HG03196 (cell line): ENCODE measurements at regions not wholly inside any gene's neighbourhood (a gene's known extent, or its start where the extent isn't known, plus 50 kb on each side); places are given as distances from the start of the nearest gene placed in this dataset.
"Not testable (repeated sequence)": the region's sequence is repeated elsewhere in the genome, so short reads cannot be mapped to it uniquely, and the experiment has no call there.

Experiments used
- ATAC-seq: cut with Tn5 transposase; IDR thresholded peaks from one replicate; pipeline ENCODE4 v1.9.1; 2021; ENCODE audit not compliant: unreplicated experiment

DNA sequence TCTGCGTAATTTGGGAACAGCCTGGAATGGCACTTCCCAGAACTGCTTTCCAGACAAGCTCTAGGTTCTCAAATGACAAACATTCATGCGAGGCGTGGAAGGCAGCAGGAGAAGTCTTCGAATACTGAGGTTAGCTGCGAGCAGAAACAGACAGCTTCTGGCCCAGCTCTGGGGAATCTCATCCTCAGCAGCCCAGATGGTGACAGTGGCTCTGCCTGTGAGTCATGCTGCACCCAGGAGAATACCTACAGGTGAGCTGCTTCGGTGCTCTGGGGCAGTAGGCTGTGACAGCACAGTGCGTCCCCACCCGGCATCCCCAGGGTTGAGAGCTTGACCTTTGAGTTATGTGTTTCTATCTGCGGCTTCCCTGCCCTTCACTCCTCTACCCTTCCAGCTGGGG, 258.6 kb downstream of the KLF13 start:
- ATAC-seq: no peak

DNA sequence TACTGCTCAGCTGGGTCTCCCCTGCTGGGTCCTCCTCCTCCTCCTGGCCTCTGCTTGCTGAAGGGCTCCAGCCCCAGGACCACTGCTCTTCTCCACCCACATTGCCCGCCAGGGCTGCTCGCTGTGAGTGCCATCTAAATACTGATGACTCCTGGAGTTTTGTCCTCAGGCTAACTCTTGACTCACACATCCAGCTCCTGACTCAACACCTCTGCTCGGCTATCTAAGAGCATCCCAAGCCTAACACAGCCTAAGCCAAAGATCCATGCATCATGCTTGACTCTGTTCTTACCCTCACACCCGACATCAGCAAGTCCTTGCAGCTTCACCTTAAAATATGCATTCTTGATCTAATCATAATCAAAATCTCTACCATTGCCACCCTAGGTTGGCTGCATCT, 260.2 kb downstream of the KLF13 start:
- ATAC-seq: no peak

DNA sequence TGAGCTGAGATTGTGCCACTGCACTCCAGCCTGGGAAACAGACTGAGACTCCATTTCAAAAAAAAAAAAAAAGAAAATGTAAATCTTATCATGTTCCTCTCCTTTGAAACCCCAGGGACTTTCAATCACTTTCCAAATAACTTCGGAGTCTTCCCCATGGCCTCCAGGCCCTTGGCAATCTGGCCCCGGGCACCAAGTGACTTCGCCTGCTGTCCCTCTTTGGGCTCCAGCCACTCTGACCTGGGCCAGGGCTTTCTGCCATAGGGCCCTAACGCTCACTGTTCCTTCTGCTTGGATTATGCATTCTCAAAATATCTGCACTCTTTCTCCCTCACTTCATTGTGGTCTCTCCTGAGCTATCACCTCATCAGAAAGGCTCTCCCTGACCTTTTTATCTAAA, 260.9 kb downstream of the KLF13 start:
- ATAC-seq: no peak

DNA sequence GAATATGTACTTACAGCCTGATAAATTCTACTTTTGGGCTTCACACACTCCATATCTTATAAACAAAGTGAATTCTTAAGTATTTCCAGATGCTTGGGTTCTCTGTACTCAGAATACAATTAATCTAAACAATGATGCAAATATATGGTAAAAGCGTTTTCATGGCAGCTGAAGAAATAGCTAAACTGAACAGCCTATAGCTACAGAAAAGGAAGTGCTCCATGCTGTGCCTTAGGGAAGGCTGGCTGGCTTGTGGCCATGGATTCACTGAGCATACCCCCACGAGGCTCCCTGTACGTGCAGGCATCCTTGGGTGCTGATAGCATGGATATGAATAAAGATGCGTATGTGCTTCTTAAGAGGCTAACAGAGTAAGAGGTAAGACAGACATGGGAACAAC, 264.0 kb downstream of the KLF13 start:
- ATAC-seq: no peak

DNA sequence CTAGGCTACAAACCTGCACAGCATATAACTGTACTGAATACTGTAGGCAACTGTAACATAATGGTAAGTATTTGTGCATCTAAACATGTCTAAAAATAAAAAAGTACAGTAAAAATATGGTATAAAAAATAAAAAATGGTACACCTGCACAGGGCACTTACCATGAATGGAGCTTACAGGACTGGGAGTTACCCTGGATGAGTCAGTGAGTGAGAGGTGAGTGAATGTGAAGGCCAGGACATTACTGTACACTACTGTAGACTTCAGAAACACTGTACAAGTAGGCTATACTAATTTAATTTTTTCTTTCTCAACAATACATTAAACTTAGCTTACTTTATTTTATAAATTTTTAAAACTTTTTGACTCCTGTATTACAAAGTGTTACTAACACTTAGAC, 265.3 kb downstream of the KLF13 start:
- ATAC-seq: no peak

DNA sequence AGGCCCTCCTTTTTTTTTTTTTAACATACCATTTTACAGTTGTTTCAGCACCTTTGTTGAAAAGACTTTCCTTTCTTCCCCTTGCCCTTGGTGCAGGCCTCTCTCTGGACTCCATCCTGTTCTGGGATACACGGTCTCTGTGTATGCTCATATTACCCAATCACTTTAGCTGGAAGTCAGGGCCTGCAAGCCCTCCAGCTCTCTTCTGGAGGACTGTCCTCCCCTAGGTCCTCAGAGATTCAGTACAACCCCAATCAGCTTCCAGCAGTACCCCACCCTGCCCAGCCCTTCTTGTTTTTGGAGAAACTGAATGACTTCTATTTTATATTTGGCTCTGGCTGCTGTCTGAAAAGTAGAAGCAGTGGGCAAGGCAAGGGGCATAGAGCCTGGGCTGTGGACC, 270.8 kb downstream of the KLF13 start:
- ATAC-seq: no peak

DNA sequence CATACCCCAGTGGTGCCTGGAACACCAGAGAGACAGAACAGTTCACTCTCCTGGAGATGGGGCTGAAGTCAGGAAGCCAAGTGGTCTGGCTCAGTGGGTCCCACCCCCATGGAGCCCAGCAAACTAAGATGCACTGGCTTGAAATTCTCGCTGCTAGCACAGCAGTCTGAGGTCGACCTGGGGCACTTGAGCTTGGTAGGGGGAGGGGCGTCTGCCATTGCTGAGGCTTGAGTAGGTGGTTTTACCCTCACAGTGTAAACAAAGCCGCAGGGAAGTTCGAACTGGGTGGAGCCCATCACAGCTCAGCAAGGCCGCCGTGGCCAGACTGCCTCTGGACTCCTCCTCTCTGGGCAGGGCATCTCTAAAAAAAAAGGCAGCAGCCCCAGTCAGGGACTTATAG, 272.0 kb downstream of the KLF13 start:
- ATAC-seq: no peak

DNA sequence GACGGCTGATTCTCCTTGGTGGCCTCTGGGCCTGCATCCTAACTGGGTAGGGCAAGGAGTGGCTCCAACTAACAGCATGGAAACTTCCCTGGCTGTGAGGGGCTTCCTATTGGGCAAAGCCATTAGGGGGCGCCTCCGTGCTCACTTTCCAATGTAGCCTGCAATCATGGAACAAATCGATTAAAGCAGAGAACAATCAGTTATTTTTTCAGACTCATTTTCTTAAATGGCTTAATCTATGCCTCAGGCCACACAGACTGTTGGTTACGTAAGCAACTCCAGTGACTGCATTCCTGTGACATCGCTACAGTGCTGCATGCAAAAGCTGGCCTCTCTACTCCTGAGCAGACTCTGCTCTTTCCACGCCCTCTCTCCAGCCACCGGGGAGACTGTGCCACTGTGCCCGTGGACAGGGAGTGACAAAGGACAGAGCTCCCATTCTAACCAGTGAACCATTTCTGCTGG, 278.9 kb downstream of the KLF13 start:
- ATAC-seq: no peak

DNA sequence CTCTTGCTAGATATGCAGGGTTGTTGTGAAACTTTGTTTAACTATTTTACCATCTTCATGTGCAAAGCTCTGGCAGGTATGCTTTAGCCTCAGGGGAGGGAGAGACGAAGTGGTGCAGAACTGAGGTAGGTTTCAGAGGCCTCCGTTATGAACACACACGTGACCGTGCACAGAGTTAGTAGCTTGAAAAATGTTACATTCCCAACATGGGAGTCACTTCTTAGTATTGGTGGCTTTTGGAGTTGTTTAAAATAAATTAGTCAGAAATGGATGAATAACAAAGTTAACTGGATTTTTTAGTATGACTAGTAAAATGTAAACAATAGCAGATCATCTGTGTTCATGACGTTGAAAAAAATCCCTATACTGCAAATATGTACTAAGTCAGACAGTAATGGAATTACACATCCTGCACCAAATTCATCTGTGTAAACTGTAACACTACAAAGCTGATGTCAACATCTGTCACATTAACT, 279.6 kb downstream of the KLF13 start:
- ATAC-seq: no peak

DNA sequence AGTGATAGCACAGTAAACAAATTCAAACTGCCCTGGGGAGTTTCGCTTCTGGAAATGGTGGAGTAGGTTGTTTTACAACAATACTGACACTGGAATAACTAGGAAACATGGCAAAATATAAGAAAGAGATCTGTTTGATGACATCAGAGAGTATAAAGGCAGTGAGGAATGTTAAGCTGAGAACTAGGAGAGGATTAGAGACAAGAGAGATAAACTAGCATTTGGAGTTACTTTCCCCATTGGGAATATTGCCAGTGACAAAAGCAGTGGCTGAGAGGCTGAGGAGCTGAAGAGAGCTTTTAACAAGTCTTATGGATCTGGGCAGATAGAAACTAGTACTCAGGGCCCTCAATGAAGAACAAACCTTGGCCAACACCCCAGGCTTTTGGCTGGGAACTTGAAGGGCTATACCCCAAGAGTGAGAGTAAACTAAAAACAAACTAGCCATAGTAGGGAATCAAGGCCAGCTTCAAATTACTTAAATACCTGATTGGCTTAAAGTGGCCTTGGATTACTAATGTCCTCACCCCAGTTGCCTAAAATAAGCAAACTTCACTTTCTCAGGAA, 280.4 kb downstream of the KLF13 start:
- ATAC-seq: no peak

DNA sequence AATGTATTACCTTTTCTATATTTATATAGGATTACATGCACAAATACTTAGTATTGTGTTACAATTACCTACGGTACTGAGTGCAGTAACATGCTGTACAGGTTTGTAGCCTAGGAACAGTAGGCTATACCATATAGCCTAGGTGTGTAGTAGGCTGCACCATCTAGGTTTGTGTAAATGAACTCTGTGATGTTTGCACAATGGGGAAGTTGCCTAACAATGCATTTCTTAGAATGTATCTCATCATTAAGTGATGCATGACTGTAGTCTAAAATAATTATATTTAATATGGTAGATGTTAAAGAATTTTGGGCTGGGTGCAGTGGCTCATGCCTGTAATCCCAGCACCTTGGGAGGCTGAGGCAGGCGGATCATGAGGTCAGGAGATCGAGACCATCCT, 281.0 kb downstream of the KLF13 start:
- ATAC-seq: no peak

DNA sequence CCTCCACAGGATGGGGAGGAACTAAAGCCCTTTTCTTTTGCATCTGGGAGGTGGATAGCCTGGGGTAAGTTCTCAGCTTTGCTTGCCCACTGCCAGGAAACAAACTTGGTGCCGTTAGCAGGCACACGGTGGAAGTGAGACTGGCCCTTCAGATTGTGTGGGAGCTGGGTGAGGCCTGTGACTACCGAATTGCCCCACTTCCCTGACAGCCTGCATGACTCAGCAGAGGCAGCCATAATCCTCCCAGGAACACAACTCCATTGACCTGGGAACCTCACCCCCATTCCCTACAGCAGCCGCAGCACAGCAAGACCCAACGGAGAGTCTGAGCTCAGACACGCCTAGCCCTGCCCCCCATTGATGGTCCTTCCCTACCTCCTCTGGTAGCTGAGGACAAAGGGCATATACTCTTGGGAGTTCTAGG, 282.6 kb downstream of the KLF13 start:
- ATAC-seq: no peak

DNA sequence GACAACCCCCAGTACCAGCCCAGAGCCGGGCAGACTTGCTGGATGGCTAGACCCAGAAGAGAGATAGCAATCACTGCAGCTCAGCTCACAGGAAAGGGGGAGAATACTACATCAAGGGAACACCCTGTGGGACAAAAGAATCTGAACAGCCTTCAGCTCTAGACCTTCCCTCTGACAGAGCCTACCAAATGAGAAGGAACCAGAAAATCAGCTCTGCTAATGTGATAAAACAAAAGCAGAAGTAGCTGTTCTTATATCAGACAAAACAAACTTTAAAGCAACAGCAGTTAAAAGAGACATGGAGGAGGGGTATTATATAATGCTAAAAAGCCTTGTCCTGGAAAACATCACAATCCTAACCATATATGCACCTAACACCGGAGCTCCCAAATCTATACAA, 283.3 kb downstream of the KLF13 start:
- ATAC-seq: no peak

DNA sequence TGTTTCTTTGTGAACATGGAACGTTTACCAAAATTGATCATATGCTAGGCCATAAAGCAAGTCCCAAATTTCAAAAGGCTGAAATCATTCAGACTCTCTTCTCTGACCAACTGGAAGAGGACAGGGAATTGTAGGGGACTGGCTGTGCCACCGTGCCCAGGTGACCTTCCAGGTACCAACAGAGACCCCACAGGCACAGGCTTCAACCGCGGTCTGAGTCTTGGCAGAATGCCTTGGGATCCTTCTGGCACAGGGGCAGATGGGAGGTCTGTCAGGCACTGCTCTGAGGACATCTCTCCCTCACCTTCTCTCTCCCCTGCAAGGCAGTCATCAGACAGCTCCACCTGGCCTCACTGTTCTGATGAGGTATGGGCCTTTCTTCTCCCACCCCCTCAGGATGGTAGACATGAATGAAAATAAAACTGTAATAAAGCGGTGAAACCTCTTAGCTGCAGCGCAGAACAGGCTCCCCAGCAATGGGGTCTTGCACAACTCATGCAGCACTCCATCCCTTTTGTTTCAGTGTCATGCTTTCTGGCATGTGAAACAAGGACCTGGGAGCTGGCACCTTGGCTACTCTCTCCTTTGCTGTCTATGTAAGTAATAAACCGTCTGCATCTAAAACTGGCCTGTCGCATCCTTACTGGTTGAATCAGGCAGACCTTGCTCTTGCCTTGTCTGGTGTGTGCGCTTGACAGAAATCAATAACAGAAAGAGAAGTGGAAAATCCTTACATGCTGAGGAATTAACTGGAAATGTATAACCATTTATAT, 289.2 kb downstream of the KLF13 start:
- ATAC-seq: no peak

DNA sequence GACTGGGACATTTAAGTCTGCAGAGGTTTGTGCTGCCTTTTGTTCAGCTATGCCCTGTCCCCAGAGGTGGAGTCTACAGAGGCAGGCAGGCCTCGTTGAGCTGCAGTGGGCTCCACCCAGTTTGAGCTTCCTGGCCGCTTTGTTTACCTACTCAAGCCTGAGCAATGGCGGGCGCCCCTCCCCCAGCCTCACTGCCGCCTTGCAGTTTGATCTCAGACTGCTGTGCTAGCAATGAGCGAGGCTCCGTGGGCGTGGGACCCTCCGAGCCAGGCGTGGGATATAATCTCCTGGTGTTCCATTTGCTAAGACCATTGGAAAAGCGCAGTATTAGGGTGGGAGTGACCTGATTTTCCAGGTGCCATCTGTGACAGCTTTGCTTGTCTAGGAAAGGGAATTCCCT, 296.7 kb downstream of the KLF13 start:
- ATAC-seq: not testable (repeated sequence)

DNA sequence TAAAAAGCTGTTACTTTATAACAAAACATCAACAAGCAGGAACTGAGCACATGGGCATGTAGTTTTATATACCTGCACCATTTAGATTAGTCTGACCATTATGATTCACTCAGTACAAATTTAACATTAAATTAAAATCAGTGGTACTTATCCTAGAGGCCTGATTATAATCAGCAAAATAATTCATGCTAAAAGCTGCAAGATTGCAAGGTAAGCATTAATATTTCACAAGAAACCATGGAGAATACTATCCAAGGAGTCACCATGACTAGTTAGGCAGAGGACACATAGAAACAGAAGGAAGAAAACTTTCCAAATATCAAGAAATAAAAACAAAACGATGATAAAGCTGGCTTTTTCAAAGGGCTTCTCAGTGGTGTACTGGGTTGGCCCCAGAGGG, 297.5 kb downstream of the KLF13 start:
- not testable (repeated sequence) for ATAC-seq

DNA sequence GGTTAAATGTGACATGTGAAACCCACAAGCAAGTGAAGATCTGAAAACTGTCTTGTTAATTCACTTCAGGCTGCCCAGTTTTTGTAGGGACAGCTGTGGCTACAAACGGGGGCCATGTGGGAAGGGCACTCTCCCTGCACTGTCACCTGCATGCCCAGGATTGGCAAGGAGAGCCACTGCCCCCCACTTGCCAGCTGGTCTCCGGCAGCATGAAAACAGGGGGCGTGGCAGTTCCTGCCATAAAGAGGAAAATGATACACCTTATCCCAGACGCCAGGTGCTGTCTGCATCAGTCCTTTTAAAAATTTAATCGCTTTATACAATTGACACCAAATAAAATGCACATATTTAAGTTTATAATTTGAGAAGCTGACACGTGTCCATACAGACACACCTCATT, 309.1 kb downstream of the KLF13 start:
- ATAC-seq: not testable (repeated sequence)

DNA sequence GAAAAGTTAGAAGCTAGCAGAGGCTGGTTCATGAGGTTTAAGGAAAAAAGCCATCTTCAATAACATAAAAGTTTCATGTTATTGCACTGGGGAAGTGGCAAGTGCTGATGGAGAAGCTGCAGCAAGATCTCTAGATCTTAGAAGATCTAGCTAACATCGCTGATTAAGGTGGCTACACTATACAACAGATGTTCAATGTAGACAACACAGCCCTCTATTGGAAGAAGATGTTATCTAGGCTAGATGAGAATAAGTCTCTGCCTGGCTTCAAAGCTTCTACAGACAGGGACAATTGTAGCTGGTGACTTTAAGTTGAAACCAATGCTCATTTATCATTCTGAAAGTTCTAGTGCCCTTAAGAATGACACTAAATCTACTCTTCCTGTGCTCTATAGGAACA, 310.3 kb downstream of the KLF13 start:
- not testable (repeated sequence) for ATAC-seq

DNA sequence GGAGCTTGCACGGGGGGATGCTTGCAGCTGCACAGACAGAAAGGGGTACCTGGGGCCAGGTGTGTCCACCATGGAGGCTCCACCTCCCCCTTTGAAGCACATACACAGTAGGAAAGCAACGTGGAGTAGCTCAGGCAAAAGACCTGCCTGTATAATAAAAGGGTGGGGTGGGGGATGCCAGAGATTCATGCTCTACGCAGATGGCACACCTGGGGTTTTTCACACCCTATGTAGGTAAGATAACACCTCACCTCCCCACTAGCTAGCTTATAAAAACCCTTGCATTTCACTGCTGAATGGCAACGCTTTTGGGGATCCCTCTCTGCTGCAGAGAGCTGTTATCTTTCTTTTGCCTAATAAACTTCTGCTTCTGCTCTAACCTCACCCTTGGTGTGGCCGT, 317.3 kb downstream of the KLF13 start:
- not testable (repeated sequence) for ATAC-seq

DNA sequence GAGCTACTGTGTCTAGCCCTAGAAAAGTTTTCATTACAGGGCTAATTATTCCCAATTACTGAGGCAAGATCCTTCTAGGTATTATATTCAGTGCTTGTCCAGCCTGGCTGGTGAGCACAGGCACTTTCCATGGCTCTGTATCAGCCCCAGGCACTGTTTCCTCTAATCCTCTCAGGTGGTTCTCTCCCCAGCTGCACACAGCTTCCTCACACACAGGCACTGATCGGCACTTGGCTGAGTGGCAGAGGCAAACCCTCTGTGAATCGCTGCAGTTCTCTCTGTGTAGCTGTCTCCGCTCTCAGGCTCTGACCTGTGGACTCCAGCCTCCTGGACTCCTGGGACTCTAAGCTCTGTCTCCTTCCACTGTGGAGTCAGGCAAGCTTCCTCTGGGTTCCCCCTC, 318.1 kb downstream of the KLF13 start:
- not testable (repeated sequence) for ATAC-seq

DNA sequence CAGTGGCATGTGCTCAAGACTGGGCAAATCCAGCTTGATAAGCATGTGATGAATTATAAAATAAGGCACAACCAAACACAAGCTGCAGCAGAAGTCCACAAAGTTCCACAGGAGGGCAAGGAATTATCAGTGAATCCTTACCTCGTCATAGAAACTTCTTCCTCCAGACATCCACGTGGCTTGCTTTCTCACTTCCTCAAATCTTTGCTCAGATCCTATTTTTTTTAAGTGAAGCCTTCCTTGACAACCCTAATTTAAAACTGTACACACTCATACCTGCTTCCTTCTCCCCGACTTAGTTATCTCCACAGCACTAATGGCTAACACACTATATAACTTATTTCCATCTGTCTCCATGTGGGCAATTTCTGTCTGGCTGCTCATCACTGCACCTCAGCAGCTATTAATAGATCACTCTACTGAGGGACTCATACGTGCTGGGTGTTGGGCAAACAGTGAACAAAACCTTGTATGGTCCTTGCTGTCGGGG, 320.7 kb downstream of the KLF13 start:
- not testable (repeated sequence) for ATAC-seq

DNA sequence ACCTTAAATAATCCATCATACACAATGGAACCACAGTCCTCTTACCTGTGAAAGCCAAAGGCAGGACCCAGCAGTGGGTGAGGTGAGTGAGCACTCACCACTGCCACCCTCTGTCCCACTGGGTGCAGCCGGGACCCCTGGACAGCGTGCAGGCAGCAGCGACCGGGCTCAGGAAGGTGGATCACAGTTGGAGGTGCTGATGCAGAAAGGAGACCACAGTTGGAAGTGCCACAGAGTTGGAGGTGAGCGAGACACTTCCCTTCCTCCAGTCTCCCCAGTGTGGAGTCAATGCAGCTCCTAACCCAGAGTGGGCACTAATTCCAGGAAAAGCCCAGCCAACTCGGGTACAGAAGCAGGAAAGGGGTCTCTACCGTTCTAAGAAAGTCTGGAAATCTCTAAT, 323.0 kb downstream of the KLF13 start:
- ATAC-seq: not testable (repeated sequence)
